B cell (primary cell): ENCODE measurements at regions not wholly inside any gene's neighbourhood (a gene's known extent, or its start where the extent isn't known, plus 50 kb on each side); places are given as distances from the start of the nearest gene placed in this dataset.
"Not testable (repeated sequence)": the region's sequence is repeated elsewhere in the genome, so short reads cannot be mapped to it uniquely, and the experiment has no call there.

ENCODE experiments used
- EZH2 ChIP-seq: IDR thresholded peaks from 2 replicates; pipeline ENCODE4 v1.6.1; 2012; ENCODE audit warnings: borderline replicate concordance, low read depth, mild to moderate bottlenecking, moderate library complexity, low read length; ENCODE audit not compliant: insufficient read depth, poor library complexity, severe bottlenecking
- TF ChIP-seq, protein P1 (sequence below): fragments of 200-600 bp; IDR thresholded peaks from one replicate; pipeline ENCODE4 v1.8.0; 2022; ENCODE audit warnings: antibody characterized with exemption, mild to moderate bottlenecking

DNA sequence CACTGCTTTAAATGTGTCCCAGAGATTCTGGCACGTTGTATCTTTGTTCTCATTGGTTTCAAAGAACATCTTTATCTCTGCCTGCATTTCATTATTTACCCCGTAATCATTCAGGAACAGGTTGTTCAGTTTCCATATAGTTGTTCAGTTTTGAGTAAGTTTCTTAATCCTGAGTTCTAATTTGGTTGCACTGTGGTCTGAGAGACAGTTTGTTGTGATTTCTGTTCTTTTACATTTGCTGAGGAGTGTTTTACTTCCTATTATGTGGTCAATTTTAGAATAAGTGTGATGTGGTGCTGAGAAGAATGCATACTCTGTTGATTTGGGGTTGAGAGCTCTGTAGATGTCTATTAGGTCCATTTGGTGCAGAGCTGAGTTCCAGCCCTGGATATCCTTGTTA lies 148.1 kb downstream of the VSIG4 start:
- TF ChIP-seq, protein P1, sequence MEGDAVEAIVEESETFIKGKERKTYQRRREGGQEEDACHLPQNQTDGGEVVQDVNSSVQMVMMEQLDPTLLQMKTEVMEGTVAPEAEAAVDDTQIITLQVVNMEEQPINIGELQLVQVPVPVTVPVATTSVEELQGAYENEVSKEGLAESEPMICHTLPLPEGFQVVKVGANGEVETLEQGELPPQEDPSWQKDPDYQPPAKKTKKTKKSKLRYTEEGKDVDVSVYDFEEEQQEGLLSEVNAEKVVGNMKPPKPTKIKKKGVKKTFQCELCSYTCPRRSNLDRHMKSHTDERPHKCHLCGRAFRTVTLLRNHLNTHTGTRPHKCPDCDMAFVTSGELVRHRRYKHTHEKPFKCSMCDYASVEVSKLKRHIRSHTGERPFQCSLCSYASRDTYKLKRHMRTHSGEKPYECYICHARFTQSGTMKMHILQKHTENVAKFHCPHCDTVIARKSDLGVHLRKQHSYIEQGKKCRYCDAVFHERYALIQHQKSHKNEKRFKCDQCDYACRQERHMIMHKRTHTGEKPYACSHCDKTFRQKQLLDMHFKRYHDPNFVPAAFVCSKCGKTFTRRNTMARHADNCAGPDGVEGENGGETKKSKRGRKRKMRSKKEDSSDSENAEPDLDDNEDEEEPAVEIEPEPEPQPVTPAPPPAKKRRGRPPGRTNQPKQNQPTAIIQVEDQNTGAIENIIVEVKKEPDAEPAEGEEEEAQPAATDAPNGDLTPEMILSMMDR, result not testable (repeated sequence)
- TF ChIP-seq EZH2, result not testable (repeated sequence)
